Fibroblast of upper back skin (primary cell): ENCODE measurements at regions not wholly inside any gene's neighbourhood (a gene's known extent, or its start where the extent isn't known, plus 50 kb on each side); places are given as distances from the start of the nearest gene placed in this dataset.
"Not testable (repeated sequence)": the region's sequence is repeated elsewhere in the genome, so short reads cannot be mapped to it uniquely, and the experiment has no call there.

ENCODE experiments used
- DNase-seq: peaks from one replicate; pipeline ENCODE4 v3.0.0-alpha.2; 2013

GRCh38 chr6:17182961-17183360 lies 81.1 kb downstream of the STMND1 start:
- no peak for DNase-seq

GRCh38 chr6:17186925-17187324 lies 85.1 kb downstream of the STMND1 start:
- no peak for DNase-seq

GRCh38 chr6:17193106-17193775 lies 87.9 kb upstream of the RBM24 start:
- peak; percentile 21 for DNase-seq

- DNase-seq: no peak
Measured at GRCh38 chr6:17197607-17198006, 83.6 kb upstream of the RBM24 start.

- peak; percentile 8 for DNase-seq
Measured at GRCh38 chr6:17200395-17200794, 80.8 kb upstream of the RBM24 start.

GRCh38 chr6:17202526-17202925 lies 78.6 kb upstream of the RBM24 start:
- no peak for DNase-seq

- DNase-seq: no peak
Measured at GRCh38 chr6:17204533-17204932, 76.6 kb upstream of the RBM24 start.

- no peak for DNase-seq
Measured at GRCh38 chr6:17206566-17207072, 74.5 kb upstream of the RBM24 start.

GRCh38 chr6:17207281-17207680 lies 73.9 kb upstream of the RBM24 start:
- no peak for DNase-seq

GRCh38 chr6:17210683-17211082 lies 70.5 kb upstream of the RBM24 start:
- DNase-seq: no peak

- no peak for DNase-seq
Measured at GRCh38 chr6:17211101-17211500, 70.1 kb upstream of the RBM24 start.

GRCh38 chr6:17212546-17213371 lies 68.4 kb upstream of the RBM24 start:
- DNase-seq: peak; percentile 46

- no peak for DNase-seq
Measured at GRCh38 chr6:17214106-17214505, 67.1 kb upstream of the RBM24 start.

- DNase-seq: not testable (repeated sequence)
Measured at GRCh38 chr6:17216972-17217371, 64.2 kb upstream of the RBM24 start.

- DNase-seq: no peak
Measured at GRCh38 chr6:17218023-17218748, 63.0 kb upstream of the RBM24 start.

GRCh38 chr6:17218749-17219093 lies 62.4 kb upstream of the RBM24 start:
- DNase-seq: no peak

- DNase-seq: no peak
Measured at GRCh38 chr6:17219098-17219497, 62.1 kb upstream of the RBM24 start.

- no peak for DNase-seq
Measured at GRCh38 chr6:17220040-17220910, 60.9 kb upstream of the RBM24 start.

GRCh38 chr6:17224056-17224455 lies 57.1 kb upstream of the RBM24 start:
- DNase-seq: no peak

GRCh38 chr6:17224501-17224900 lies 56.7 kb upstream of the RBM24 start:
- not testable (repeated sequence) for DNase-seq

- no peak for DNase-seq
Measured at GRCh38 chr6:17225767-17226630, 55.2 kb upstream of the RBM24 start.
